Fibroblast of lung (primary cell): ENCODE measurements at regions not wholly inside any gene's neighbourhood (a gene's known extent, or its start where the extent isn't known, plus 50 kb on each side); places are given as distances from the start of the nearest gene placed in this dataset.

ENCODE experiments used
- DNase-seq, 2 donors: peaks; one replicate each; pipeline versions ENCODE4 v3.0.0 to v3.0.0-alpha.2; 2010; ENCODE audit warnings: low read depth in 2 of 2
- H2AFZ ChIP-seq: 2 replicates; pipeline ENCODE4 v1.5.1; 2012; ENCODE audit warnings: low read length, control low read depth, inconsistent platforms
- H3K27ac ChIP-seq: 2 replicates; pipeline ENCODE4 v1.5.1; 2011; ENCODE audit warnings: low read length, control low read depth; ENCODE audit not compliant: insufficient read depth
- H3K27me3 ChIP-seq: 2 replicates; pipeline ENCODE4 v1.5.1; 2011; ENCODE audit warnings: mild to moderate bottlenecking, low read length; ENCODE audit not compliant: control insufficient read depth, insufficient read depth
- H3K36me3 ChIP-seq: 2 replicates; pipeline ENCODE4 v1.5.1; 2011; ENCODE audit warnings: low read length; ENCODE audit not compliant: control insufficient read depth, insufficient read depth
- H3K4me1 ChIP-seq: 2 replicates; pipeline ENCODE4 v1.5.1; 2011; ENCODE audit warnings: low read length; ENCODE audit not compliant: control insufficient read depth, insufficient read depth; ENCODE audit errors: extremely low read depth
- H3K4me2 ChIP-seq: 2 replicates; pipeline ENCODE4 v1.5.1; 2011; ENCODE audit warnings: low read length, control low read depth; ENCODE audit not compliant: insufficient read depth; ENCODE audit errors: extremely low read depth
- H3K4me3 ChIP-seq, 4 experiments: fragments of 200-600 bp in 1 of 4; sonication (generic) in 1 of 4; replicated peaks in 1 of 4; 2 replicates each; pipeline ENCODE4 v1.5.1; 2011 to 2016; ENCODE audit warnings: low read length in 4 of 4, low read depth in 3 of 4, mild to moderate bottlenecking in 3 of 4, control low read depth in 2 of 4, inconsistent platforms in 1 of 4, mixed read lengths in 1 of 4; ENCODE audit not compliant: insufficient read depth in 1 of 4; ENCODE audit errors: control extremely low read depth in 1 of 4
- H3K79me2 ChIP-seq: 2 replicates; pipeline ENCODE4 v1.5.1; 2012; ENCODE audit warnings: mild to moderate bottlenecking, low read length, inconsistent platforms; ENCODE audit not compliant: control insufficient read depth, insufficient read depth
- H3K9ac ChIP-seq: 2 replicates; pipeline ENCODE4 v1.5.1; 2011; ENCODE audit warnings: mild to moderate bottlenecking, low read length, control low read depth; ENCODE audit not compliant: insufficient read depth
- H3K9me3 ChIP-seq: 2 replicates; pipeline ENCODE4 v1.5.1; 2012; ENCODE audit warnings: low read depth, low read length; ENCODE audit not compliant: control insufficient read depth, insufficient read depth
- H4K20me1 ChIP-seq: 2 replicates; pipeline ENCODE4 v1.5.1; 2011; ENCODE audit warnings: low read length; ENCODE audit not compliant: control insufficient read depth, insufficient read depth; ENCODE audit errors: extremely low read depth
- CTCF ChIP-seq, 2 donors: IDR thresholded peaks in 1 of 2; conservative IDR thresholded peaks in 1 of 2; 1 replicate in 1 of 2; 2 replicates in 1 of 2; pipeline ENCODE4 v1.5.1; 2011 to 2012; ENCODE audit warnings: low read length in 2 of 2, control low read depth in 1 of 2, inconsistent platforms in 1 of 2, low read depth in 1 of 2, mild to moderate bottlenecking in 1 of 2
- EZH2 ChIP-seq: IDR thresholded peaks from 2 replicates; pipeline ENCODE4 v1.5.1; 2012; ENCODE audit warnings: low read length, control low read depth, mild to moderate bottlenecking; ENCODE audit errors: missing control alignments

- Histone ChIP-seq H3K9me3 (no peaks in the 10 kb centered on the region), H3K36me3 (no peaks in the 10 kb centered on the region), H3K4me3 (no peak overlapping the region), H2AFZ (no peak overlapping the region), H3K4me1 (no peaks in the 10 kb centered on the region), H4K20me1 (no peaks in the 10 kb centered on the region), H3K27me3 (no peaks in the 10 kb centered on the region), H3K27ac (no peak overlapping the region), H3K4me2 (no peak overlapping the region), H3K9ac (no peak overlapping the region), H3K79me2 (no peaks in the 10 kb centered on the region)
- TF ChIP-seq CTCF (conservative IDR thresholded peaks at IDR 0.05 in 1 of 2, IDR thresholded peaks at IDR 0.05 in 1 of 2; ENCODE audit: low read depth in 1 of 2, low read length in 2 of 2) (no peak), EZH2 (no peak)
- DNase-seq, result no peak
Observed at GRCh38 chrX:40524423-40524822, 56.3 kb upstream of the ATP6AP2 start.

GRCh38 chrX:40523852-40524251 lies 56.9 kb upstream of the ATP6AP2 start:
- Histone ChIP-seq H3K4me3 (no peak overlapping the region), H3K9ac (no peak overlapping the region), H2AFZ (no peak overlapping the region), H3K4me1 (no peaks in the 10 kb centered on the region), H3K27ac (no peak overlapping the region), H3K36me3 (no peaks in the 10 kb centered on the region), H3K4me2 (no peak overlapping the region), H4K20me1 (no peaks in the 10 kb centered on the region), H3K79me2 (no peaks in the 10 kb centered on the region), H3K27me3 (no peaks in the 10 kb centered on the region), H3K9me3 (no peaks in the 10 kb centered on the region)
- no peak for TF ChIP-seq CTCF (conservative IDR thresholded peaks at IDR 0.05 in 1 of 2, IDR thresholded peaks at IDR 0.05 in 1 of 2; ENCODE audit: low read depth in 1 of 2, low read length in 2 of 2)
- TF ChIP-seq EZH2, result no peak
- DNase-seq, result no peak

- Histone ChIP-seq H3K79me2 (no peaks in the 10 kb centered on the region), H3K4me3 (no peak overlapping the region), H3K9me3 (no peaks in the 10 kb centered on the region), H3K4me2 (no peak overlapping the region), H3K4me1 (no peaks in the 10 kb centered on the region), H2AFZ (no peak overlapping the region), H3K36me3 (no peaks in the 10 kb centered on the region), H3K27me3 (no peaks in the 10 kb centered on the region), H3K27ac (no peak overlapping the region), H4K20me1 (no peaks in the 10 kb centered on the region), H3K9ac (no peak overlapping the region)
- no peak for DNase-seq
- no peak for TF ChIP-seq CTCF (conservative IDR thresholded peaks at IDR 0.05 in 1 of 2, IDR thresholded peaks at IDR 0.05 in 1 of 2; ENCODE audit: low read depth in 1 of 2, low read length in 2 of 2)
- no peak for TF ChIP-seq EZH2
Observed at GRCh38 chrX:40521868-40522450, 58.8 kb upstream of the ATP6AP2 start.
